HEK293T (cell line): ENCODE measurements at regions not wholly inside any gene's neighbourhood (a gene's known extent, or its start where the extent isn't known, plus 50 kb on each side); places are given as distances from the start of the nearest gene placed in this dataset.

ENCODE experiments used
- ARNT ChIP-seq: fragments of 450-650 bp; IDR thresholded peaks from 2 replicates; pipeline ENCODE4 v1.6.1; 2017; ENCODE audit warnings: mild to moderate bottlenecking
- BHLHE40 ChIP-seq: fragments of 450-650 bp; IDR thresholded peaks from 2 replicates; pipeline ENCODE4 v1.6.1; 2016; ENCODE audit warnings: mild to moderate bottlenecking, moderate library complexity, borderline replicate concordance
- FOXK2 ChIP-seq: fragments of 450-650 bp; IDR thresholded peaks from 2 replicates; pipeline ENCODE4 v1.6.1; 2016; ENCODE audit warnings: mild to moderate bottlenecking
- HDGF ChIP-seq: fragments of 450-650 bp; IDR thresholded peaks from 2 replicates; pipeline ENCODE4 v1.6.1; 2017; ENCODE audit warnings: antibody characterized with exemption, borderline replicate concordance

GRCh38 chr10:21049482-21049881, 152.4 kb upstream of the NEBL start:
- TF ChIP-seq HDGF (no peak), FOXK2 (no peak), BHLHE40 (no peak), ARNT (no peak)
